Coronary artery (tissue), 2 donors: ENCODE measurements at regions not wholly inside any gene's neighbourhood (a gene's known extent, or its start where the extent isn't known, plus 50 kb on each side); places are given as distances from the start of the nearest gene placed in this dataset.

Experiments
- DNase-seq: peaks from one replicate; pipeline ENCODE4 v3.0.0-alpha.2; 2017; ENCODE audit warnings: low spot score
- H3K27ac ChIP-seq, 2 donors: fragments of 200-600 bp; sonication (generic); one replicate each; pipeline ENCODE4 v1.5.1; 2016 to 2019
- H3K4me3 ChIP-seq: fragments of 200-600 bp; sonication (generic); 2 replicates; pipeline ENCODE4 v1.5.1; 2016; ENCODE audit warnings: mild to moderate bottlenecking, moderate library complexity
- CTCF ChIP-seq: fragments of 200-600 bp; sonication (generic); IDR thresholded peaks from one replicate; pipeline ENCODE4 v1.5.1; 2019; ENCODE audit warnings: antibody characterized with exemption

GRCh38 chr6:21748343-21749056 lies 154.9 kb downstream of the SOX4 start:
- Histone ChIP-seq H3K27ac (no peak overlapping the region), H3K4me3 (no peak overlapping the region)
- TF ChIP-seq CTCF: no peak
- DNase-seq: no peak

- H3K27ac ChIP-seq: no peak overlapping the region
- TF ChIP-seq CTCF: no peak
- no peak for DNase-seq
- H3K4me3 ChIP-seq: no peak overlapping the region
These were observed 156.2 kb downstream of the SOX4 start for GRCh38 chr6:21749754-21750153.

- no peak overlapping the region for H3K4me3 ChIP-seq
- DNase-seq: no peak
- H3K27ac ChIP-seq: no peak overlapping the region
- no peak for TF ChIP-seq CTCF
These were observed 157.0 kb downstream of the SOX4 start for GRCh38 chr6:21750575-21750974.

GRCh38 chr6:21751608-21752007 lies 158.1 kb downstream of the SOX4 start:
- no peak for DNase-seq
- no peak for TF ChIP-seq CTCF
- Histone ChIP-seq H3K27ac (no peak overlapping the region), H3K4me3 (no peak overlapping the region)

- TF ChIP-seq CTCF: no peak
- DNase-seq: no peak
- Histone ChIP-seq H3K4me3 (no peak overlapping the region), H3K27ac (no peak overlapping the region)
These were observed 158.7 kb downstream of the SOX4 start for GRCh38 chr6:21752054-21752811.

- TF ChIP-seq CTCF: no peak
- no peak overlapping the region for H3K27ac ChIP-seq
- no peak overlapping the region for H3K4me3 ChIP-seq
- no peak for DNase-seq
These were observed 159.9 kb downstream of the SOX4 start for GRCh38 chr6:21753241-21754108.
